GM21825 (cell line): ENCODE measurements at regions not wholly inside any gene's neighbourhood (a gene's known extent, or its start where the extent isn't known, plus 50 kb on each side); places are given as distances from the start of the nearest gene placed in this dataset.
A peak's percentile ranks its signal among the peaks of the same experiment; 100 is the strongest.

Experiments used
- ATAC-seq: cut with Tn5 transposase; IDR thresholded peaks from one replicate; pipeline ENCODE4 v1.9.1; 2021; ENCODE audit warnings: mild to moderate bottlenecking, moderate library complexity; ENCODE audit not compliant: unreplicated experiment

- no peak for ATAC-seq
Measured at GRCh38 chr6:139508023-139508422, 133.6 kb upstream of the CITED2 start.

DNA sequence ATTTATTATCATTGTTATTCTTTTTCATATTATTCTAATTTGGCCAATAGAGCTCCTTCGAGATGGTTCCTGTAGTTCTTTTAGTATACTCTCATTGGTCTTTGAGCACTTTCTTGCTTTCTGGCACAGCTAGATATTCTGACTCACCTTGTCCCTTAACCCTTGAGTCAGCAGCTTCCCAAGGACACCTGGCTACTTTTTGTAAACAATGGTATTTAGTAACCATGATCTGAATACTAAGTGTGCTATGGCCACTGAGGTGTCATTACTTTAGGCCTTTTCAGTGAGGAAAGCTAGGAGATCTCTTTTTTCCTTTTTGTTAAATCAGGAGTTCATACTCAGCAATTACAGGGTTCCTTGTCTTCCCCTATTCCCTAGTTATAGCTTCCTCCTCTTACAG lies 126.5 kb upstream of the CITED2 start:
- ATAC-seq: no peak

DNA sequence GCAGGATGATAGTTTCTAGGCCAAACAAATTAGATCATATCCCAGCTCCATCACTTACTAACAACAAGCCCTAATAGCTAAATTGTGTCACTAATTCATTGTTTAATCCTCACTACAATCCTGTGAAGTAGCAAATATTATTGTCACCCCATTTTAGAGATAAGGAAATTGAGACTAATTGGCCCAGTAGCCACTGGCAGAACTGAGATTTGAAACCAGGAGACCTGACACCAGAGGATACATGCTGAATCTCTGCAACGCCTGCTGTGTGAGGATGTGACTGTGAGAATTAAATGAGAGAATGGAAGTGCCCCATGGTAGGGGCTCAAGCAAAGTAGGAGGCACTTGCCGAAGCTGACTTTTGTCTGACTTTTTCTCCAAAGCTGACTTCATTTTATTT lies 124.3 kb upstream of the CITED2 start:
- ATAC-seq: no peak

DNA sequence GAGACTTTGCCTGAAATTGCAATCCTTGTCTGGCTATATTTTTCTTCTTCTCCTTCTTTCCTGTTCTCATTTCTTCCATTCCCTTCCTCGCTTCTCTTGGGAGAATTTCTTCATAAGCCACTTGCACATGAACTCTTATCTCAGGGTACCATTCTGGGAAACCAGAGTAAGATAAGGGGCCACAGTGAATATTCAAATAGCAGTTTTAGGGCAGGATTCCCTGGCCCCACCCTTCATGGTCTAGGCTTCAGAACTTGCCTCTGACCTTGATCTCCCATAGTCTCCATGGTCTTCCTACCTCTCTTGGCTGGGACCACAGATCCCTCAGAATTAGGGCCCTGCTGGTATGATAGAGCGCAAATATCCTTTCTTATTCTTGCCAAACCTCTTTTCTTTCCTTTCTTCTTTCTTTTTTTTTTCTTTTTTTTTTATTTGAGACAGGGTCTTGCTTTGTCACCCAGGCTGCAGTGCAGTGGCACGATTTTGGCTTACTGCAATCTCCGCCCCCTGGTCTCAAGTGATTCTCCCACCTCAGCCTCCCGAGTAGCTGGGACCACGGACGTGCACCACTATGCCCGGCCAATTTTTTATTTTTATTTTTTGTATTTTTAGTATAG lies 123.0 kb upstream of the CITED2 start:
- ATAC-seq: no peak

DNA sequence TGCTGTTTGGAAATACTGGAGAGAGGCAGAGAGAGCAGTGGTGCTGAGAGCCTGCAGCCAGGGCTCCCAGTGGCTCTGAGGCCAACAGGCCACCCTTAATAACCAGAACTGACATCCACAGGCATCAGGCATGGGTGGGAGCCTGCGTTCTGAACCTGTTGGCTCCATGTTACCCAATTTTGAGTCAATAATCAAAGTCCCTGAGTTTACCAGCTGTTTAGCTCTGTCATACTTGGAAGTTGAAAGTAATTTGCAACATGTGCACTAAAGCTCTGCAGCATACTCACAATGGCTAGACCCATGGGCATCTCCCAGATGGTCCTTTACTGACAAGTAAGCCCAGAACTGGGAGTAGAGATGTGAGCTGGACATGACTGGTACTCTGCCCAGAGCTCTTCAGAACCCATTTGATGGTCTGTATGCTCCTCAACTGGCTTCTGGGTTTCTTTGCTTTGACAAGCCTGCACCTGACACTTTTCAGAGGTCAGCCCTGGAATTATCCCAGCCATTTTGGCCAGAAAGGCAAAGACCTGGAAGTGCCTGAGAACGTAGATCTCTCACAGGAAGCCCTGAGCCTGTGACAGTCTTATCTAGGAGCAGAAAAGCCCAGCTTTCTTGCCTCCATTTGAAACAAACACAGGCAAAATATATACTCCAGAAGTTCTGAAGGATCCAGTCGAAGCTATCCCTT lies 122.4 kb upstream of the CITED2 start:
- ATAC-seq: no peak

GRCh38 chr6:139494376-139494990 lies 120.0 kb upstream of the CITED2 start:
- ATAC-seq: no peak

GRCh38 chr6:139490482-139490881 lies 116.0 kb upstream of the CITED2 start:
- ATAC-seq: peak; percentile 86

- no peak for ATAC-seq
Measured at GRCh38 chr6:139486476-139486799, 112.0 kb upstream of the CITED2 start.

DNA sequence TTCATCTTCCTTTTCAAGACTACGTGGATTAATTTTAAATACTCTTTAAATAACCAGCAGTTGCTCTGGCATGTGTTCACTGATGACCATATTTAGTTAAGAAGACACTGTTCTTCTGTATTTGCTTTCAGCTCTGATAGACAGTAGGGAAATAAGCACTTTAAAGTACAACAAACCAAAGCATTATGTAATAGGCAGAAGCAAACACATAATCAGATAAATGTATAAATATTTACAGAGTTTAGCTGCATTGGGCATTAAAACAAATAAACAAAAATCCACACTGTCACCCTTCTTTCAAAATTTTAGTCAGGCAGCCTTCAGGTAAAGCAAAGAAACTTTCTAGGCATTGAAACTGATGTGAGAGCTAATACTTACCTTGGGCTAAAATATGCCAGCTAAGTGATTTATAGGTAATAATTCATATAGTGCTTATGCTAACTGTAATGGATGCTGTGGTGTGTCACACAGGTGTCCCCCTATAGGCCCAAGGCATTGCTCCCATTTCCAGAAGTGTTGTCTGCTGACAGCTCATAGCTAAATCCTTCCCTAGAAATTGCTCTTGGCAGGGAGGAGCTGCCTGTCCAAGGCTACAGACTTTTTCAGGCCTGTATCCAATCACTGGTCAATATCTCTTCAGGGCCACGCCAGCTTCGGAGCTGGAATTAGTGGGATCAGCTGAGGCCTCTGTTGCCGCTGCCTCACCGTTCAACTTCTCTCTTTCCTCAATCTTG lies 111.5 kb upstream of the CITED2 start:
- no peak for ATAC-seq

DNA sequence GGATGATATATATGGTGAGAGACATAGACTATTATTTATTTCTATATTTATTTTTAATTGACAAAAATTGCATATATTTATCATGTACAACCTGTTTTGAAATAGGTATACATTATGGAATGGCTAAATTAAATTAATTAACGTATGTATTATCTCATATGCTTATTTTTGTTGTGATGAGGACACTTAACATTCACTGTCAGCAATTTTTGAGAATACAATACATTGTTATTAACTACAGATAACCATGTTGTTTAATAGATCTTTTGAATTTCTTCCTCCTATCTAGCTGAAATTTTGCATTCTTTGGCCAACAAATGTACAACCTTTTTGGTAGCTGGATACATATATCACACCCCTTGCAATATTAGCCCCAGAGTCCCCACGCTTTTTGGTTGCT lies 110.7 kb upstream of the CITED2 start:
- no peak for ATAC-seq

DNA sequence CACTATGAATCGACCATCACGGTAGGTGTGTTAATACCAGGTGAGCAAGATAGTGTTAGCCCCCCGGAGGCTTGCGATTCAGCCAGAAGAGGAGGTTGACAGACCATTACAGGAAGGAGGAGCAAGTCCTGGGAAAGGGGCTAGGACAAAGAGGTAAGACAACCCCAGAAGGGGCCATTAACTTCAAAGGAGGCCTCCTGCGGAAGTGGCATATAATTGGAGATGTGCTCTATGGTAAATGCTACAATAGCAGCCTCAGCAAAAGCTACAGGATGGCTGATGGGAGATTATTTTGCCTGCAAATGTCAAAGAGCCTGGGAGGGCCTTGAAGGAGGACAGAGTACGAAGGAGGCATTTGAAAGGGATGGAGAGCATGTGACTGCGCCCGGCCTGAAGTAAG lies 108.6 kb upstream of the CITED2 start:
- ATAC-seq: no peak

DNA sequence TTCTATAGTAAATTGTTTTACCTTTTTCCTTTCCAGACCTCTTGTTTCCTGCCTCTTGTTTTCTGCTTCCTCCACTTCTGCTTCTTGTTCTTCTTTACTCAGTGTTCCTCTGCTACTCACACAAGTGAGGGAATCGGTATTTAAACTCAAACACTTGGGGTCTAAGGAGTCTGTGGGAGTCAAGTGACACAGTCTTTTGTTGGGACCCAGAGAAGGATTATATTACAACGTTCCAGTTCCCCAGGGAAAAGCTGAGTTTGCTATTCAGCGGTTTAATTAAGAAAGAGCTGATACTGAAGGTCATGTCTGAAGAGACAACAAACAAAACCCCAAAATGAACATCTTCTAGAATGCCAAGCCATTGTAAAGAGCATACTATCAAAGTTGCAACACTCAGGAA lies 107.8 kb upstream of the CITED2 start:
- no peak for ATAC-seq

GRCh38 chr6:139480356-139481165 lies 106.1 kb upstream of the CITED2 start:
- ATAC-seq: no peak

DNA sequence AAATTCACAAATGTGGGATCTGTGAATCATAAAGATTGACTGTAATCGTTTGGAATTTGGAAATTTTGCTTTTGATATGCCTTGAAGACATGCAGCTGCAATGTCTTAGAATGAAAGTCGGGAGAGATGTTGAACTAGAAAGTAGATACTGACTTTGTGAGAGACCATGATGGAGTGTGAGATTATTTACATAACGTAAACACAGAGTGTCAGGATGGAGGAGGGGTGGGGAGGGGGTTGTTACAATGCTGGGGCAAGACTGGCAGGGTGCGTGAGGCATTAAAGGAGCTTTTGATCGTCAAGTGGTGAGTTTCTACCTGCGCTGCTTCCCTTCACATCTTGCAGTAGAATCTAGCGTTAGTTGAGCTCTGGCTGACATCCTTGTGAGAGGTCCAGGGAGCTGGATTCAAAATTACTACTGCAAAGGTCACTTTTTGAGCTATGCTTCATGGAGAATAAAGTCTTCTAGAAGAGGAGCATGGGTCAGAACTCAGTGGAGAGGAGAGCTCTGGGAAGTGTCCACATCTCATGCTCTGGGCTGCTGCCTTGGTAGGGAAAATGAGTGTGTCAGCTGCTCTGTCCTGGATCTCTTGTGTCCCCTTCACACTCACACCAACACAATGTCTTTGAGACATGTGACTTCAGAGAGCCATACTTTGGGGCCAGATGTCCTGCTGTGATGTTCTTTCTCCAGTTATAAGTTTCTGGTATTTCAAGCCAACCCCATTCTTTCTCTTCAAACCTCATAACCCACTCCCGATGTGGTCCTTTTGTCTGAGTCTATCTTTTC lies 105.2 kb upstream of the CITED2 start:
- ATAC-seq: no peak

- no peak for ATAC-seq
Measured at GRCh38 chr6:139475646-139476045, 101.2 kb upstream of the CITED2 start.

- no peak for ATAC-seq
Measured at GRCh38 chr6:139475241-139475640, 100.8 kb upstream of the CITED2 start.

DNA sequence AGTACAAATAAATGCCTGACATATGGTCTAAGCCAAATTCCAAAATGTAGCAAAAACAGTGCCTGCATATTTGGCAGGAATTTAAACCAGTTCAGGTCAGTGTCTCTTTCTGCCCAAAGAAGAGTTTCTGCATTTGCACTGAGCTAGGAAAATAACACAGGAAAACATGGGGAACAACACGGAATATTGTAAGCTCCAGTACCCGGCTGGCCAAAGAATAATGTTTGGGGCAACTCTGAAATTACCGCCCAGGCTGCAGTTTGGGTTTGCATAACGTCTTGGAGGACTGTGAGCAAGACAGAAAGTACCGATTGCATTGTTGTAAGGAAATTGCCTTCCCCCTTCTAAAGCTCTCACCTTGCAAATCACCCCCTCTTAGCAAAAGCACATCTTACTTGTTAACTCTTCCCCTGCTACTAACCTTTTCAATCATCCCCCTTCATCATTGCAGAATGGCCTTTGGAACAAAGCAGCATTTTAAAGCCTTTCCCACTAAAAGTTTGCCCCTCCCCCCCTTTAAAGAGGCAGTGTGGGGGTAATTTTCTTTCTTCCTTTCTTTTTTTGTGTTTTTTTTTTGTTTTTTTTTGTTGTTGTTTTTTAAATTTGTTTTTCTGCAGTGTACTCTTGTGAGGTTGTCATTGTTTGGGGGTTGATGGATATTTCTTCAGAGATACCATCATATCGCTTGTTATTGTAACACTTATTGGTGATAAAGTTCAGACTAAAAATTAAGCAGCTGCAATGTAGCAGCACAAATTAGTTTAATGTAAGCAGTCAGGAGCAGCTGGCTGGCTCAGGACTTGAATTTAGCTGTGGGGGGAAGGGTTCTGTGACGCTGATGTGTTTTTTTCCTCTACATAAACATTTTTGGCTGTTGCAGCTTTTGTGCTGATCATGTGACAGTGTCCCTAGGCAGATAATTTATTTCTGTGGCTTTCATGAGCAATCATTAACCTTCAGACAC lies 100.0 kb upstream of the CITED2 start:
- no peak for ATAC-seq

- no peak for ATAC-seq
Measured at GRCh38 chr6:139473731-139474130, 99.3 kb upstream of the CITED2 start.

DNA sequence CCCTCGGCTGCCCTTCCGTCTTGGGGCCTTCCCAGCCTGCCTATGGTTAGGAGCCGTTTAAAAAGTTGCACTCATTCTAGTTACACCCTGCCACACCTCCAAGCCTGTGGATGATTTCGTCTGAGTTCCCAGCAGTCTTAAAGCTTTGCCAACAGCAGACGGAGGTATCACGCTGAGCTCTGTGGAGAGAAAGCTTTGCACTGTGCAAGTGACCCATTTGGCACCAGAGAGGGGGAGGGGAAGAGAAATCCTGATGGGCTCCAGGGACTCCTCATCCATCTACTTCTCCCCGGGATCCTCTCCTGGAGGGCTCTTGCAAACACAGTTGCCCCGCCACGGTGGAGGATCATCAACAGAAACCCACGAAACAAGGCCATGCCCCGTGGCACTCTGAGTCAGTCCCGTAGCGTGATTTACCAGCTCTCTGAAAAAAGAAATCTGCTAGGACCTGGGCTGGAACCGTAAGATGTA lies 98.8 kb upstream of the CITED2 start:
- no peak for ATAC-seq
